ENCODE measurements at regions not wholly inside any gene's neighbourhood (a gene's known extent, or its start where the extent isn't known, plus 50 kb on each side); places are given as distances from the start of the nearest gene placed in this dataset.

GRCh38 chr9:82149501-82149946, 161.0 kb downstream of the SPATA31D1 start:
- Mint-ChIP-seq H3K4me3 (no peak overlapping the region), H3K4me1 (no peaks in the 10 kb centered on the region), H3K36me3 (no peaks in the 10 kb centered on the region), H3K9me3 (peaks cover 0 to 3% (median 0%) of the 10 kb centered on the region in 6 donors), H3K27me3 (ENCODE audit: low read depth in 3 of 3) (no peaks in the 10 kb centered on the region), H3K27ac (no peak overlapping the region)
- DNase-seq: no peak

DNA sequence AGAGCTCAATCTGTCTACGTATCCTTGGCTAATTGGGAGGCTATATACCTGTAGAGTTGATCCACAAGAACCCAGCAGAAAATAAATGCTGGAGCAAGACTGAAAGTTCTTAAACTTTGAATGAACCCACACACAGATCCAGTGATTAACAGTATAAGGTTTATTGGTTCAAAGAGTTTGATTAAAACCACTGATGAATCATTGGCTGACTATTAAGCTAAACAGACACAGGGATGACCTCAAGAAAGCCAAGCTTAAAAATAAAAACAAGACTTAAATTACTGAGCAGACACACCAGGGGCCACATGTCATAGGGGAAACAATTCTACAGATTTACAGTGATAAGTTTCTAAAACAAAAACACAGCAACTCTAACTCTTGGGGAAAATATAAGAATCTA, 163.6 kb downstream of the SPATA31D1 start:
- no peaks in the 10 kb centered on the region for H3K4me1 Mint-ChIP-seq
- DNase-seq: no peak
- H3K9me3 Mint-ChIP-seq: peaks cover 0 to 2% (median 0%) of the 10 kb centered on the region in 6 donors
- no peak overlapping the region for H3K4me3 Mint-ChIP-seq
- H3K27me3 Mint-ChIP-seq (ENCODE audit: low read depth in 3 of 3): no peaks in the 10 kb centered on the region
- no peaks in the 10 kb centered on the region for H3K36me3 Mint-ChIP-seq
- no peak overlapping the region for H3K27ac Mint-ChIP-seq

DNA sequence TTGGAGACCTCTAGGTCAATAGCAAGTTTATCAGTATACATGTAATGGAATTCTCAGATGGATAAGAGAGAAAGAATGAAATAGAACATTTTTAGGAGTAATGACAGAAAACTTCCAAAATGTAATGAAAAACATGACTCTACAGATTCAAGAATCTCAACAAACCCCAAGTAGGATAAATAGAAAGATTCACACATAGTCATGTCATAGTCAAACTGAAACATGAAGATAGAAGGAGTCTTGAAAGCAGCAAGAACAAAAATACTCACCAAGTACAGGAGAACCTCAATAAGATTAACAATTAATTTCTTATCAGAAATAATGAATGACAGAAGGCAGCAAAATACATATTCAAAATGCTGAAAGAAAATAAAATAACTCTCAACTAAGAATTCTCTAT, 164.5 kb downstream of the SPATA31D1 start:
- Mint-ChIP-seq H3K36me3 (no peaks in the 10 kb centered on the region), H3K4me3 (no peak overlapping the region), H3K27ac (no peak overlapping the region)

DNA sequence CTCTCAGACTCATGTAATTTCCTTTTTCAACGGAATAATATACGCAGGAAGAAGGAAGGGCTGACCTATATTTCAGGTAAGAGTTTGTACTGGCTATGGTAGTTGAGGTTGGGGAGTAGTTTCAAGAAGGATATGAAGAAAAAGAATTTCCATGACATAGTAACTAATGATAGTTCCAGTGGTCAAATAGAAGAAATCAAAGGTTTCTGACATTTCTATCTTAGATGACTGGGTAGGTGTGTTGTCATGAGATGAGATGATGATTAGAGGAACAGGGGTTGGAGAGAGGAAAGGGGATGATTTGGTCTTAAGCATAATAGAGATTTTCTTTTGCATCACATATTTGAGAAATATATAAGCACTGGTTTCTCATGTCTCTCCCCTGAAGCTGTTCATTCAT, 166.0 kb downstream of the SPATA31D1 start:
- H3K9me3 Mint-ChIP-seq: peaks cover 0 to 2% (median 0%) of the 10 kb centered on the region in 6 donors
- H3K27ac Mint-ChIP-seq: no peak overlapping the region
- H3K4me3 Mint-ChIP-seq: no peak overlapping the region

More for the DNA sequence above, 164.5 kb downstream of the SPATA31D1 start:
- no peaks in the 10 kb centered on the region for H3K4me1 Mint-ChIP-seq
- H3K9me3 Mint-ChIP-seq: peaks cover 0 to 2% (median 0%) of the 10 kb centered on the region in 6 donors
- H3K27me3 Mint-ChIP-seq (ENCODE audit: low read depth in 3 of 3): no peaks in the 10 kb centered on the region
- DNase-seq: no peak

DNA sequence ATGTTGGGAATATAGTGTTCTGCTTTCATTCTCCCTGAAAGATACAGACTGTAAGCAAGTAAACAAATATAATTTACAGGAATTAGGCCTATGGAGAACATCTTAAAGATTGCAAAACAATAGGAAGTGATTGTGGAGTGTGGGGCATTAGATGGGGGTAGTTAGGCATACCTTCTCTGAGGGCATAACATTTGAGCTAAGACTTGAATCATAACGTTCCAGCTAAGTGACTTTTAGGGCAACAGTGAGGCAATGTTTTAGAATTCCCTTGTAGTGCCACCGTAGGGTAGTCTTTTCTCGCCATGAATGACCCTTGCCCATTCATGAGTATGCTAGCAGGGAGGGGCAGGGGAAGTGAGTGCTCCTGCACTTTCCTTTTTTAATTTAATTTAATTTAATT, 173.3 kb downstream of the SPATA31D1 start:
- H3K4me3 Mint-ChIP-seq: no peak overlapping the region
- H3K4me1 Mint-ChIP-seq: no peaks in the 10 kb centered on the region
- H3K27ac Mint-ChIP-seq: no peak overlapping the region
- H3K27me3 Mint-ChIP-seq (ENCODE audit: low read depth in 3 of 3): peaks cover 0 to 2% (median 0%) of the 10 kb centered on the region in 3 donors
- no peak for DNase-seq
- peaks cover 0 to 9% (median 2%) of the 10 kb centered on the region in 6 donors for H3K9me3 Mint-ChIP-seq
- no peaks in the 10 kb centered on the region for H3K36me3 Mint-ChIP-seq

More for the DNA sequence above, 166.0 kb downstream of the SPATA31D1 start:
- no peaks in the 10 kb centered on the region for H3K36me3 Mint-ChIP-seq
- DNase-seq: no peak
- no peaks in the 10 kb centered on the region for H3K4me1 Mint-ChIP-seq
- no peaks in the 10 kb centered on the region for H3K27me3 Mint-ChIP-seq (ENCODE audit: low read depth in 3 of 3)

DNA sequence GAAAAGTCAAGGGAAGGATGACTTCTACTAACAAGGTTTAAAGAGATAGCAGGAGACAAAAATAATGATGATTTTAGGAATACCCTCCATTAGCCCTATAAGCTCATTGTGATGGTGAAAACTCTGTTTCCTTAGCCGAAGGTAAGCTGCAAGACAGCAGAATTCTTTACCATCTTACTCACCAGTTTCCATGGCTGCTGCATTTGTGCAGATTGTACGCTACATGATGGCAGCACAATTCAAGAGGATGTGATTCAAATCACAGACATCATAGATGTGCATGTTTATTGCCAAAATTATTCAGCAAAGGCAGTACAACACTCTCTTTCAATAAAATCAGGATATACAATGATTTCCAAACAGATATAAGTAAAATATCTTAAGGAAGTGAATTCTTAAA, 175.6 kb downstream of the SPATA31D1 start:
- H3K27me3 Mint-ChIP-seq (ENCODE audit: low read depth in 3 of 3): peaks cover 0 to 2% (median 0%) of the 10 kb centered on the region in 3 donors
- DNase-seq: no peak
- H3K36me3 Mint-ChIP-seq: no peaks in the 10 kb centered on the region
- H3K9me3 Mint-ChIP-seq: peaks cover 0 to 9% (median 2%) of the 10 kb centered on the region in 6 donors
- H3K27ac Mint-ChIP-seq: no peak overlapping the region
- no peaks in the 10 kb centered on the region for H3K4me1 Mint-ChIP-seq
- no peak overlapping the region for H3K4me3 Mint-ChIP-seq

DNA sequence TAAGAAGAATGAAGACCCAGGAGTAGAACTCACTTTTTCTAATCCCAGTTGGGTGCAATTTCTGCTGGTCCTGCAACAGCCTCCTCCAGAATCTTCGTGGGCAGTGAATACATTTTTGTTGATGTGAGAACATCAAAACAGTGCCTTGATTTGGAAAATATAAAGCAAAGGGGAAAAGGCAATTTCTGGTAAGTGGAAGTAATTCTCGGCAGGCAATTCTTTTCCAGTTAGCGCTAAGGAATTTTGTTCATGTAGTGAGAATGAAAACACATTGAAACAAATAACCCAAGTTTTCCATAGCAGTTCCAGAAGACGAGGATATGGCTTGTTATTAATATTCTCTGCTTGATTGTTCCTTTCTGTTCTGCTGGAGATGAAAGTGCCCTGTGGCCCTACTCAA, 178.7 kb downstream of the SPATA31D1 start:
- Mint-ChIP-seq H3K27me3 (ENCODE audit: low read depth in 3 of 3) (peaks cover 0 to 2% (median 0%) of the 10 kb centered on the region in 3 donors), H3K4me1 (no peaks in the 10 kb centered on the region), H3K4me3 (no peak overlapping the region), H3K36me3 (no peaks in the 10 kb centered on the region), H3K27ac (no peak overlapping the region), H3K9me3 (peaks cover 0 to 9% (median 2%) of the 10 kb centered on the region in 6 donors)
- DNase-seq: no peak

DNA sequence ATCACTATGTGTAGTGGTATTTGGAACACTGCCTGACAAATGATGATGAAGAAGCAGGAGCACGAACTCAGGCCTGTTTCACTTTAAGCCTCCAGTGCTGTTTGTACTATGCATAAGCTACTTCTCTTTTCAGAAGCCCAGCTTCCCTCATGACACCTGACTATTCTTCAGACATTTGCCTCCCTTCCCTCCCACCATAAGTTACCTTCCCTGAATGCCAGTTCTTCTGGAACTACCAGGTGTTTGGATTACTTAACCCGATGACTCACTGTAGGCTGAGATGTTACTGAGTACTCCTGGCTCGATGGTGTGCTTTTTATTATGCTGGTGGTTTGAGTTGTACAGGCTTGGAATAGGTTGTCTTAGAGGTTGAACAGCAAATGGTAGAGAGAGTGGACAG, 180.0 kb downstream of the SPATA31D1 start:
- H3K4me3 Mint-ChIP-seq: no peak overlapping the region
- H3K27me3 Mint-ChIP-seq (ENCODE audit: low read depth in 3 of 3): peaks cover 0 to 2% (median 0%) of the 10 kb centered on the region in 3 donors
- DNase-seq: no peak
- peaks cover 0 to 9% (median under 1%) of the 10 kb centered on the region in 6 donors for H3K9me3 Mint-ChIP-seq
- no peaks in the 10 kb centered on the region for H3K36me3 Mint-ChIP-seq
- H3K27ac Mint-ChIP-seq: no peak overlapping the region
- no peaks in the 10 kb centered on the region for H3K4me1 Mint-ChIP-seq

GRCh38 chr9:82170866-82171265, 182.3 kb downstream of the SPATA31D1 start:
- no peaks in the 10 kb centered on the region for H3K4me1 Mint-ChIP-seq
- no peak overlapping the region for H3K27ac Mint-ChIP-seq
- no peak overlapping the region for H3K4me3 Mint-ChIP-seq
- peaks cover 0 to 3% (median 0%) of the 10 kb centered on the region in 3 donors for H3K27me3 Mint-ChIP-seq (ENCODE audit: low read depth in 3 of 3)
- no peaks in the 10 kb centered on the region for H3K36me3 Mint-ChIP-seq
- peaks cover 0 to 3% (median 0%) of the 10 kb centered on the region in 6 donors for H3K9me3 Mint-ChIP-seq
- DNase-seq: no peak

GRCh38 chr9:82171271-82171670, 182.7 kb downstream of the SPATA31D1 start:
- Mint-ChIP-seq H3K4me1 (no peaks in the 10 kb centered on the region), H3K27me3 (ENCODE audit: low read depth in 3 of 3) (peaks cover 0 to 2% (median 0%) of the 10 kb centered on the region in 3 donors), H3K9me3 (no peaks in the 10 kb centered on the region), H3K4me3 (no peak overlapping the region), H3K27ac (no peak overlapping the region), H3K36me3 (no peaks in the 10 kb centered on the region)
- no peak for DNase-seq

DNA sequence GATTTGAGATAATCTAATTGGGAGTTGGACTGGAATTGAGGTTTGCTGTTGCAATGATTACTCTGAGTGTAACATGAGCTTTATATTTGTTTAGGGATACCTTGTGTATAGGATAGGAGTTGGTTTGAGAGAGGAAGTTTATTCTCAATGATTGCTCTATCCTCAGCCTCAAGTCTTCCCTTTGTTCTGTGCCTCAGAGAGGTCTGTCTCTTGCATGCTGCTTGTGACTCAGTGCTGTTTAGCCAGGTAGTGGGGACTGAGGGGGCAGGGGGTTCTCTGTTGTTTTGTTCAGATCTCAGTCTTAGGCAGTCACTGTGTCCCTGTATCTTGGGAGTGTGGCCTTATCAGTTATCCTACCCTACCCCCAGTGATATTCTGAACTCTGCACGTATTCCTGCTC, 192.1 kb downstream of the SPATA31D1 start:
- peaks cover 0 to 4% (median 0%) of the 10 kb centered on the region in 3 donors for H3K36me3 Mint-ChIP-seq
- no peak overlapping the region for H3K27ac Mint-ChIP-seq
- no peak for DNase-seq
- peaks cover 10 to 26% of the 10 kb centered on the region in 2 donors for H3K4me1 Mint-ChIP-seq
- H3K9me3 Mint-ChIP-seq: peaks cover 0 to 4% (median 0%) of the 10 kb centered on the region in 6 donors
- peaks cover 0 to 2% (median 2%) of the 10 kb centered on the region in 3 donors for H3K27me3 Mint-ChIP-seq (ENCODE audit: low read depth in 3 of 3)
- H3K4me3 Mint-ChIP-seq: no peak overlapping the region

GRCh38 chr9:82183181-82183860, 194.7 kb downstream of the SPATA31D1 start:
- no peak for DNase-seq
- Mint-ChIP-seq H3K27ac (no peak overlapping the region), H3K4me3 (no peak overlapping the region), H3K27me3 (ENCODE audit: low read depth in 3 of 3) (peaks cover 0 to 5% (median 4%) of the 10 kb centered on the region in 3 donors), H3K36me3 (peaks cover 0 to 4% (median 0%) of the 10 kb centered on the region in 3 donors), H3K4me1 (peaks cover 10 to 26% of the 10 kb centered on the region in 2 donors), H3K9me3 (peaks cover 0 to 4% (median 0%) of the 10 kb centered on the region in 6 donors)

DNA sequence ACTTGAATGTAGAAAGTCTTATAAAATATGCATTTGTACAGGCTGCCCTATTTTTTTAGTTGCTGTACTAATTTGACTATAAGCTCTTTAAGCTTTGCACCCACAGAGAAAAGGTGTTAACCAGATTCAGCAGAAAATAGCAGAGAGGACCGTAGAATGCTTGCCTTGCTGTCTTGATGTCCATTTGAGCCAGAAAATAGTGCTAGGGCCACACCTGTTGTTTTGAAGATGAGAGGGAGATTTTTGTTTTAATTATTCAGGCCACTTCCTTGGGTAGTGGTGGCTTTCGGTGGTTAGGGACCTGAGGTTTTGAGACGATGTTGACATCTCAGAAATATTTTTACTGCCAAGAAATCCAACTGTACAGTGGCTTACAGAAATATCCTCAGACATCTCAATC, 196.0 kb downstream of the SPATA31D1 start:
- peak; percentile 46 to 50 (median 46) for DNase-seq
- Mint-ChIP-seq H3K4me3 (peak overlapping the region; percentile 12 to 46 (median 26)), H3K4me1 (peaks cover 10 to 26% of the 10 kb centered on the region in 2 donors), H3K27me3 (ENCODE audit: low read depth in 3 of 3) (peaks cover 0 to 5% (median 4%) of the 10 kb centered on the region in 3 donors), H3K27ac (peak overlapping the region in 1 of 6 donors; percentile 19), H3K9me3 (peaks cover 0 to 4% (median 0%) of the 10 kb centered on the region in 6 donors), H3K36me3 (peaks cover 0 to 4% (median 0%) of the 10 kb centered on the region in 3 donors)

GRCh38 chr9:82188817-82189216, 200.2 kb downstream of the SPATA31D1 start:
- no peak for DNase-seq
- H3K4me1 Mint-ChIP-seq: peaks cover 14 to 26% of the 10 kb centered on the region in 2 donors
- peaks cover 0 to 4% (median under 1%) of the 10 kb centered on the region in 6 donors for H3K9me3 Mint-ChIP-seq
- no peak overlapping the region for H3K27ac Mint-ChIP-seq
- H3K36me3 Mint-ChIP-seq: no peaks in the 10 kb centered on the region
- H3K4me3 Mint-ChIP-seq: no peak overlapping the region
- H3K27me3 Mint-ChIP-seq (ENCODE audit: low read depth in 3 of 3): peaks cover 3 to 4% (median 3%) of the 10 kb centered on the region in 3 donors

All from immature natural killer cell (primary cell).